Stimulated activated CD8-positive, alpha-beta memory T cell treated with anti-CD3 and anti-CD28 coated beads, Interleukin-7, amount 100 ng/mL, for 24 hours (primary cell): ENCODE measurements at regions not wholly inside any gene's neighbourhood (a gene's known extent, or its start where the extent isn't known, plus 50 kb on each side); places are given as distances from the start of the nearest gene placed in this dataset.

Source experiments
- DNase-seq: peaks from one replicate; pipeline ENCODE4 v3.0.0-alpha.2; 2020; ENCODE audit warnings: low read depth

- no peak for DNase-seq
These were observed 586.5 kb downstream of the EPHA4 start for GRCh38 chr2:220985561-220985960.

GRCh38 chr2:220987839-220988238 lies 584.3 kb downstream of the EPHA4 start:
- no peak for DNase-seq

- DNase-seq = no peak
These were observed 580.1 kb downstream of the EPHA4 start for GRCh38 chr2:220991972-220992371.

GRCh38 chr2:220994846-220995245 lies 577.3 kb downstream of the EPHA4 start:
- no peak for DNase-seq

- DNase-seq = no peak
These were observed 576.5 kb downstream of the EPHA4 start for GRCh38 chr2:220995581-220995980.

- no peak for DNase-seq
These were observed 573.9 kb downstream of the EPHA4 start for GRCh38 chr2:220998156-220998555.

- no peak for DNase-seq
These were observed 572.7 kb downstream of the EPHA4 start for GRCh38 chr2:220999356-220999755.

- DNase-seq = no peak
These were observed 570.7 kb downstream of the EPHA4 start for GRCh38 chr2:221001381-221001801.

- no peak for DNase-seq
These were observed 569.9 kb downstream of the EPHA4 start for GRCh38 chr2:221002101-221002685.

- no peak for DNase-seq
These were observed 566.8 kb downstream of the EPHA4 start for GRCh38 chr2:221005338-221005737.

GRCh38 chr2:221006084-221006483 lies 566.0 kb downstream of the EPHA4 start:
- DNase-seq = no peak

GRCh38 chr2:221016551-221016950 lies 555.6 kb downstream of the EPHA4 start:
- no peak for DNase-seq

- DNase-seq = no peak
These were observed 553.8 kb downstream of the EPHA4 start for GRCh38 chr2:221018262-221018661.

- no peak for DNase-seq
These were observed 552.4 kb downstream of the EPHA4 start for GRCh38 chr2:221019668-221020067.

- DNase-seq = no peak
These were observed 549.5 kb downstream of the EPHA4 start for GRCh38 chr2:221022554-221022953.

- no peak for DNase-seq
These were observed 546.7 kb downstream of the EPHA4 start for GRCh38 chr2:221025398-221025797.

GRCh38 chr2:221034026-221034701 lies 537.9 kb downstream of the EPHA4 start:
- no peak for DNase-seq

GRCh38 chr2:221034973-221035372 lies 537.1 kb downstream of the EPHA4 start:
- no peak for DNase-seq

GRCh38 chr2:221042926-221043325 lies 529.2 kb downstream of the EPHA4 start:
- DNase-seq = no peak

- DNase-seq = no peak
These were observed 527.3 kb downstream of the EPHA4 start for GRCh38 chr2:221044781-221045180.

- no peak for DNase-seq
These were observed 521.9 kb downstream of the EPHA4 start for GRCh38 chr2:221050020-221050795.

GRCh38 chr2:221051162-221051561 lies 520.9 kb downstream of the EPHA4 start:
- no peak for DNase-seq

GRCh38 chr2:221060376-221060775 lies 511.7 kb downstream of the EPHA4 start:
- no peak for DNase-seq
